K562 (cell line): ENCODE measurements at regions not wholly inside any gene's neighbourhood (a gene's known extent, or its start where the extent isn't known, plus 50 kb on each side); places are given as distances from the start of the nearest gene placed in this dataset.

Source experiments
- ATAC-seq: fragments of 200-7000 bp; cut with Tn5 transposase; 3 replicates; pipeline ENCODE4 v1.9.1; 2020; ENCODE audit warnings: moderate library complexity
- BruUV-seq: library from RNA; stranded (reverse); fragments of 400-500 nt; replicated peaks from 2 replicates; lab custom pipeline; 2021; lab: Mats Ljungman, UMichigan
- CTCF ChIA-PET: fragments of 300-600 bp; formaldehyde crosslinking; extraction: SDS; loops from one replicate; lab custom pipeline; 2021; ENCODE audit warnings: low intra/inter-chr PET ratio; lab: Yijun Ruan, JAX
- POLR2A ChIA-PET: fragments of 300-600, 350-650 bp; sonication (Branson Sonifier 250); formaldehyde crosslinking; extraction: SDS; loops from one replicate; lab custom pipeline; 2021; ENCODE audit warnings: antibody characterized with exemption, inconsistent platforms; lab: Yijun Ruan, JAX
- DNase-seq, 4 experiments: peaks; one replicate each; pipeline versions ENCODE4 v3.0.0 to v3.0.0-alpha.2; 2011 to 2018; ENCODE audit warnings: low spot score in 3 of 4, mixed read lengths in 3 of 4; ENCODE audit errors: extremely low read depth in 1 of 4
- FAIRE-seq: peaks from 2 replicates; lab custom pipeline; 2011; peaks lifted over from hg19 to GRCh38; lab: Jason Lieb, UNC
- H2AFZ ChIP-seq: 2 replicates; pipeline ENCODE4 v1.6.0; 2011; ENCODE audit warnings: low read depth, low read length, control low read depth, inconsistent platforms
- H3K27ac ChIP-seq: fragments of 200-600 bp; 3 replicates; pipeline ENCODE4 v1.8.0; 2011; ENCODE audit warnings: low read depth, mild to moderate bottlenecking, control low read depth, inconsistent platforms, low read length, moderate library complexity, mixed read lengths; ENCODE audit errors: extremely low read depth
- H3K27me3 ChIP-seq, 2 experiments: fragments of 300-600 bp in 1 of 2; 2 replicates in 1 of 2; 3 replicates in 1 of 2; pipeline versions ENCODE4 v1.6.0 to v1.8.0; 2011; ENCODE audit warnings: inconsistent platforms in 2 of 2, low read length in 2 of 2, mild to moderate bottlenecking in 1 of 2, mixed read lengths in 1 of 2, moderate library complexity in 1 of 2; ENCODE audit not compliant: control insufficient read depth in 2 of 2, insufficient read depth in 2 of 2
- H3K36me3 ChIP-seq: fragments of 300-600 bp; 3 replicates; pipeline ENCODE4 v1.8.0; 2011; ENCODE audit warnings: mild to moderate bottlenecking, low read length, inconsistent platforms; ENCODE audit not compliant: control insufficient read depth, insufficient read depth
- H3K4me1 ChIP-seq, 2 experiments: fragments of 200-600 bp in 1 of 2; replicated peaks in 1 of 2; 2 replicates in 1 of 2; 3 replicates in 1 of 2; pipeline versions ENCODE4 v1.5.1 to v1.8.0; 2011; ENCODE audit warnings: inconsistent platforms in 2 of 2, low read length in 2 of 2, mild to moderate bottlenecking in 1 of 2, mixed read lengths in 1 of 2, moderate library complexity in 1 of 2; ENCODE audit not compliant: control insufficient read depth in 2 of 2, insufficient read depth in 2 of 2
- H3K4me2 ChIP-seq: 2 replicates; pipeline ENCODE4 v1.6.1; 2011; ENCODE audit warnings: low read length, control low read depth, inconsistent platforms, mixed read lengths; ENCODE audit not compliant: insufficient read depth
- H3K4me3 ChIP-seq: fragments of 200-600 bp; sonication (generic), shearing (Covaris generic); 2 replicates; pipeline ENCODE4 v1.5.1; 2016; ENCODE audit warnings: control low read depth, inconsistent platforms
- H3K79me2 ChIP-seq: fragments of 200-600 bp; 3 replicates; pipeline ENCODE4 v1.8.0; 2011; ENCODE audit warnings: low read length, inconsistent platforms; ENCODE audit not compliant: control insufficient read depth, insufficient read depth
- H3K9ac ChIP-seq, 2 experiments: 2 replicates each; pipeline versions ENCODE4 v1.6.0 to v1.6.1; 2011; ENCODE audit warnings: low read depth in 2 of 2, low read length in 2 of 2, control low read depth in 1 of 2, inconsistent platforms in 1 of 2, mild to moderate bottlenecking in 1 of 2, mixed read lengths in 1 of 2; ENCODE audit not compliant: insufficient read depth in 1 of 2
- H3K9me1 ChIP-seq: one replicate; pipeline ENCODE4 v1.6.0; 2011; ENCODE audit warnings: inconsistent platforms, mild to moderate bottlenecking, low read length, moderate library complexity; ENCODE audit not compliant: control insufficient read depth, insufficient read depth
- H3K9me3 ChIP-seq: replicated peaks from 2 replicates; pipeline ENCODE4 v1.5.1; 2011; ENCODE audit warnings: low read depth, low read length, inconsistent platforms; ENCODE audit not compliant: control insufficient read depth, insufficient read depth
- H4K20me1 ChIP-seq: replicated peaks from 2 replicates; pipeline ENCODE4 v1.6.1; 2011; ENCODE audit warnings: low read length, inconsistent platforms, mixed read lengths; ENCODE audit not compliant: control insufficient read depth, insufficient read depth
- ARNT ChIP-seq, 2 experiments: fragments of 450-650 bp; IDR thresholded peaks; 2 replicates each; pipeline ENCODE4 v1.6.1; 2016; ENCODE audit warnings: mild to moderate bottlenecking in 1 of 2
- BACH1 ChIP-seq: fragments of 200-800 bp; sonication (Bioruptor generic); IDR thresholded peaks from 2 replicates; pipeline ENCODE4 v1.6.1; 2016; ENCODE audit warnings: missing genetic modification characterization, missing compliant biosample characterization
- BDP1 ChIP-seq: IDR thresholded peaks from 3 replicates; pipeline ENCODE4 v1.6.1; 2011; ENCODE audit not compliant: insufficient read length, insufficient read depth
- CEBPG ChIP-seq, 3 experiments: fragments of 200-800 bp in 1 of 3; sonication (Bioruptor generic) in 1 of 3; sonication (generic) in 1 of 3; formaldehyde crosslinking in 1 of 3; IDR thresholded peaks in 2 of 3; conservative IDR thresholded peaks in 1 of 3; 2 replicates each; pipeline versions ENCODE4 v1.6.1 to v1.8.0; 2016 to 2022; ENCODE audit warnings: missing compliant biosample characterization in 2 of 3, missing genetic modification characterization in 2 of 3, mild to moderate bottlenecking in 1 of 3, missing genetic modification reagents in 1 of 3
- CXXC5 ChIP-seq: fragments of 250-450 bp; sonication (Bioruptor Pico); IDR thresholded peaks from 2 replicates; pipeline ENCODE4 v1.8.0; 2022; ENCODE audit warnings: inconsistent platforms, mild to moderate bottlenecking, moderate library complexity
- MECOM ChIP-seq: fragments of 250-450 bp; sonication (Bioruptor Pico); IDR thresholded peaks from 2 replicates; pipeline ENCODE4 v1.8.0; 2022; ENCODE audit warnings: inconsistent platforms
- POLR2AphosphoS2 ChIP-seq: IDR thresholded peaks from 2 replicates; pipeline ENCODE4 v1.6.1; 2012; ENCODE audit warnings: low read length, improper control_type of control experiment
- RFX5 ChIP-seq: IDR thresholded peaks from 2 replicates; pipeline ENCODE4 v1.6.1; 2011; ENCODE audit warnings: low read depth, mild to moderate bottlenecking, improper control_type of control experiment, low read length
- SRSF9 ChIP-seq: fragments of 200-400 bp; formaldehyde crosslinking; IDR thresholded peaks from 2 replicates; pipeline ENCODE4 v1.6.1; 2017; ENCODE audit warnings: low read depth, low read length, borderline replicate concordance
- ZKSCAN1 ChIP-seq: fragments of 150-350 bp; IDR thresholded peaks from 2 replicates; pipeline ENCODE4 v1.6.1; 2016; ENCODE audit warnings: low read depth, low read length
- ZNF584 ChIP-seq: fragments of 200-800 bp; sonication (Bioruptor generic); IDR thresholded peaks from 2 replicates; pipeline ENCODE4 v1.6.1; 2016; ENCODE audit warnings: low read depth, mild to moderate bottlenecking, missing genetic modification characterization, missing compliant biosample characterization
- ZNF644 ChIP-seq: fragments of 200-800 bp; sonication (Bioruptor generic); IDR thresholded peaks from 2 replicates; pipeline ENCODE4 v1.6.1; 2016; ENCODE audit warnings: low read depth, missing genetic modification characterization, missing compliant biosample characterization
- WGBS: fragments of 100-300 bp; shearing (Covaris generic); methylation state at CpG from one replicate; pipeline ENCODE4 v1.1.6; 2016; ENCODE audit warnings: low coverage, mixed read lengths; ENCODE audit not compliant: insufficient coverage; ENCODE audit errors: missing lambda C conversion rate; 5-methylcytosine and 5-hydroxymethylcytosine counted together
- in situ Hi-C: fragments of 300-500 bp; cut with MboI; formaldehyde crosslinking; loops from 4 replicates; pipeline ENCODE4 v1.15.0; 2018; ENCODE audit warnings: inconsistent platforms, mixed read lengths
- intact Hi-C: fragments of 100-400 bp; cut with micrococcal nuclease; formaldehyde crosslinking; loops from 2 replicates; pipeline ENCODE4 v1.14.2; 2022
- TF ChIP-seq, protein P1 (sequence below): IDR thresholded peaks from 2 replicates; pipeline ENCODE4 v1.6.1; 2014; ENCODE audit warnings: antibody characterized with exemption
- TF ChIP-seq, protein P2 (sequence below): sonication (generic); formaldehyde crosslinking; IDR thresholded peaks from 2 replicates; pipeline ENCODE4 v1.8.1; 2023; ENCODE audit warnings: mild to moderate bottlenecking, missing genetic modification reagents
- TF ChIP-seq, protein P3 (sequence below): fragments of 450-650 bp; formaldehyde crosslinking; IDR thresholded peaks from 2 replicates; pipeline ENCODE4 v1.4.0; 2020; ENCODE audit warnings: mild to moderate bottlenecking
- TF ChIP-seq, protein P4 (sequence below): fragments of 250-450 bp; sonication (Bioruptor Pico); IDR thresholded peaks from 2 replicates; pipeline ENCODE4 v1.5.0; 2021

DNA sequence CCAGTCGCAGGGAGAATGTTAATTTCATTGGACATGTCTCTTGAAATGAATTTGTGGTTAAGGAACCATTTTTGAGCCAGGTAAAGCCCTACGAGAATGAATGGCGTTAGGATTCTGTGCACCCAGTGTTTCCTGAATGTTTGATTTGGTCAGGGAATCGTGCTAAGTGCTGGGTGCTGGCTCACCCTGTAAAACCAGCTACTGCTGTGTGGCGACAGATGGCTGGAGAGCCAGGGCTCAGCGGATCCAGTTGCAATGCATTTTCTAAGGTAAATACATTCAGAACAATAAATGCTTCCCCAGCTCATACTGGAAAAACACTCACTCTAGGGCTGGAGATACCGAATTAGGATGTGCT, 355.5 kb downstream of the GLRX3 start:
- no peaks in the 10 kb centered on the region for H3K36me3 ChIP-seq
- ChIA-PET CTCF (no interaction called here), POLR2A (no interaction called here)
- H3K9me3 ChIP-seq = no peaks in the 10 kb centered on the region; the same call in 1 of the 2 replicates
- in situ Hi-C loops (no loop called here), intact Hi-C loops (no loop called here)
- no peak overlapping the region for H3K4me2 ChIP-seq
- H3K4me3 ChIP-seq = no peak overlapping the region
- no peaks in the 10 kb centered on the region for H3K9me1 ChIP-seq
- no peak overlapping the region for H2AFZ ChIP-seq
- no peak for DNase-seq
- no peaks in the 10 kb centered on the region for H3K79me2 ChIP-seq
- TF ChIP-seq MECOM (CRISPR knock-in tag) (no peak), CXXC5 (CRISPR knock-in tag) (no peak), ZNF584 (CRISPR knock-in tag) (no peak), ZKSCAN1 (no peak), SRSF9 (no peak), RFX5 (no peak), CEBPG (CRISPR knock-in tag; IDR thresholded peaks at IDR 0.05) (no peak), CEBPG (tag; conservative IDR thresholded peaks at IDR 0.05 in 1 of 2, IDR thresholded peaks at IDR 0.05 in 1 of 2) (no peak), POLR2AphosphoS2 (no peak), BACH1 (no peak), ZNF644 (tag) (no peak), BDP1 (no peak), ARNT (IDR thresholded peaks at IDR 0.05) (no peak)
- TF ChIP-seq, protein P1, sequence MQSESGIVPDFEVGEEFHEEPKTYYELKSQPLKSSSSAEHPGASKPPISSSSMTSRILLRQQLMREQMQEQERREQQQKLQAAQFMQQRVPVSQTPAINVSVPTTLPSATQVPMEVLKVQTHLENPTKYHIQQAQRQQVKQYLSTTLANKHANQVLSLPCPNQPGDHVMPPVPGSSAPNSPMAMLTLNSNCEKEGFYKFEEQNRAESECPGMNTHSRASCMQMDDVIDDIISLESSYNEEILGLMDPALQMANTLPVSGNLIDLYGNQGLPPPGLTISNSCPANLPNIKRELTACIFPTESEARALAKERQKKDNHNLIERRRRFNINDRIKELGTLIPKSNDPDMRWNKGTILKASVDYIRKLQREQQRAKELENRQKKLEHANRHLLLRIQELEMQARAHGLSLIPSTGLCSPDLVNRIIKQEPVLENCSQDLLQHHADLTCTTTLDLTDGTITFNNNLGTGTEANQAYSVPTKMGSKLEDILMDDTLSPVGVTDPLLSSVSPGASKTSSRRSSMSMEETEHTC = no peak
- TF ChIP-seq, protein P2, sequence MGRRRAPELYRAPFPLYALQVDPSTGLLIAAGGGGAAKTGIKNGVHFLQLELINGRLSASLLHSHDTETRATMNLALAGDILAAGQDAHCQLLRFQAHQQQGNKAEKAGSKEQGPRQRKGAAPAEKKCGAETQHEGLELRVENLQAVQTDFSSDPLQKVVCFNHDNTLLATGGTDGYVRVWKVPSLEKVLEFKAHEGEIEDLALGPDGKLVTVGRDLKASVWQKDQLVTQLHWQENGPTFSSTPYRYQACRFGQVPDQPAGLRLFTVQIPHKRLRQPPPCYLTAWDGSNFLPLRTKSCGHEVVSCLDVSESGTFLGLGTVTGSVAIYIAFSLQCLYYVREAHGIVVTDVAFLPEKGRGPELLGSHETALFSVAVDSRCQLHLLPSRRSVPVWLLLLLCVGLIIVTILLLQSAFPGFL (CRISPR knock-in tag) = no peak
- TF ChIP-seq, protein P3, sequence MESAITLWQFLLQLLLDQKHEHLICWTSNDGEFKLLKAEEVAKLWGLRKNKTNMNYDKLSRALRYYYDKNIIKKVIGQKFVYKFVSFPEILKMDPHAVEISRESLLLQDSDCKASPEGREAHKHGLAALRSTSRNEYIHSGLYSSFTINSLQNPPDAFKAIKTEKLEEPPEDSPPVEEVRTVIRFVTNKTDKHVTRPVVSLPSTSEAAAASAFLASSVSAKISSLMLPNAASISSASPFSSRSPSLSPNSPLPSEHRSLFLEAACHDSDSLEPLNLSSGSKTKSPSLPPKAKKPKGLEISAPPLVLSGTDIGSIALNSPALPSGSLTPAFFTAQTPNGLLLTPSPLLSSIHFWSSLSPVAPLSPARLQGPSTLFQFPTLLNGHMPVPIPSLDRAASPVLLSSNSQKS (CRISPR knock-in tag) = no peak
- TF ChIP-seq, protein P4, sequence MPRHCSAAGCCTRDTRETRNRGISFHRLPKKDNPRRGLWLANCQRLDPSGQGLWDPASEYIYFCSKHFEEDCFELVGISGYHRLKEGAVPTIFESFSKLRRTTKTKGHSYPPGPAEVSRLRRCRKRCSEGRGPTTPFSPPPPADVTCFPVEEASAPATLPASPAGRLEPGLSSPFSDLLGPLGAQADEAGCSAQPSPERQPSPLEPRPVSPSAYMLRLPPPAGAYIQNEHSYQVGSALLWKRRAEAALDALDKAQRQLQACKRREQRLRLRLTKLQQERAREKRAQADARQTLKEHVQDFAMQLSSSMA = no peak
- WGBS = 3% methylated on average over 7 of the region's 7 CpGs
- H3K9ac ChIP-seq = no peak overlapping the region
- no peak for FAIRE-seq
- no TSS peak for BruUV-seq
- no peaks in the 10 kb centered on the region for H3K27me3 ChIP-seq
- no peak overlapping the region for H3K27ac ChIP-seq
- H3K4me1 ChIP-seq = no peaks in the 10 kb centered on the region
- no peak for ATAC-seq
- no peaks in the 10 kb centered on the region for H4K20me1 ChIP-seq
